Heart right ventricle (tissue), 16 donors: ENCODE measurements at regions not wholly inside any gene's neighbourhood (a gene's known extent, or its start where the extent isn't known, plus 50 kb on each side); places are given as distances from the start of the nearest gene placed in this dataset.

Source experiments
- ATAC-seq, 8 donors: fragments of 200-7000 bp; cut with Tn5 transposase; one replicate each; pipeline ENCODE4 v1.9.1; 2020; ENCODE audit warnings: mild to moderate bottlenecking in 8 of 8, moderate library complexity in 8 of 8, moderate number of reproducible peaks in 1 of 8
- DNase-seq, 2 donors: peaks; one replicate each; pipeline ENCODE4 v3.0.0-alpha.2; 2020
- H3K27ac ChIP-seq, 10 donors: fragments of 200-600 bp; sonication (generic) in 2 of 10; one replicate each; pipeline versions ENCODE4 v1.5.0 to v1.8.0; 2020 to 2022; ENCODE audit warnings: mild to moderate bottlenecking in 3 of 10
- H3K27me3 ChIP-seq, 7 donors: fragments of 200-600 bp; one replicate each; pipeline ENCODE4 v1.8.0; 2021 to 2022; ENCODE audit warnings: mild to moderate bottlenecking in 2 of 7
- H3K36me3 ChIP-seq, 9 donors: fragments of 200-600 bp; sonication (generic) in 1 of 9; one replicate each; pipeline versions ENCODE4 v1.5.0 to v1.8.0; 2020 to 2022; ENCODE audit warnings: mild to moderate bottlenecking in 2 of 9
- H3K4me1 ChIP-seq, 9 donors: fragments of 200-600 bp; sonication (generic) in 1 of 9; one replicate each; pipeline versions ENCODE4 v1.5.0 to v1.8.0; 2020 to 2022; ENCODE audit warnings: mild to moderate bottlenecking in 4 of 9
- H3K4me3 ChIP-seq, 10 donors: fragments of 200-600 bp; sonication (generic) in 2 of 10; one replicate each; pipeline versions ENCODE4 v1.5.0 to v1.8.0; 2020 to 2022; ENCODE audit warnings: mild to moderate bottlenecking in 7 of 10, moderate library complexity in 2 of 10
- H3K9me3 ChIP-seq, 11 donors: fragments of 200-600 bp in 10 of 11; sonication (generic) in 2 of 11; one replicate each; pipeline versions ENCODE4 v1.5.0 to v1.8.0; 2013 to 2022; ENCODE audit warnings: mild to moderate bottlenecking in 2 of 11, control low read depth in 1 of 11, moderate library complexity in 1 of 11
- WGBS, 2 donors: extraction: QIAGEN DNeasy Blood & Tissue Kit; methylation state at CpG; one replicate each; pipeline ENCODE4 v1.1.7; 2013; ENCODE audit warnings: inconsistent platforms in 1 of 2; 5-methylcytosine and 5-hydroxymethylcytosine counted together
- intact Hi-C, 10 donors: fragments of 100-400 bp; cut with DNase I; formaldehyde crosslinking; loops; one replicate each; pipeline versions ENCODE4 v1.11.1 to v1.14.2; 2022
- TF ChIP-seq, protein P1 (sequence below), 9 donors: fragments of 200-600 bp; sonication (generic) in 2 of 9; IDR thresholded peaks; one replicate each; pipeline versions ENCODE4 v1.5.0 to v1.8.0; 2021 to 2022; ENCODE audit warnings: antibody characterized with exemption in 9 of 9, mild to moderate bottlenecking in 5 of 9, moderate library complexity in 1 of 9
- donor health status: Arrhythmogenic right ventricular cardiomyopathy.
- donor health status: ischemic (EF 13 %, LVEDD 7.1; RV severe dilation, severe dysfunction).
- donor health status: healthy with polysubstance abuse.
- donor health status: DM: no; HTN: yes; CAD: no.
- donor health status: DM: no; HTN: no; CAD: no.
- donor health status: ischemic (EF 25% LVEDD 6.9; RV normal size, moderate dysfunction).
- donor health status: ischemic (EF 25% LVEDD 5.7; RV mildly dilated, moderate dysfunction).
- donor health status: healthy.
- donor health status: DM: yes; HTN: yes; CAD: no.
- donor health status: Ischemic cardiomyopathy.
- donor health status: ischemic (EF 35%, LVEDD 5.7; RV mildly dilated, moderate dysfunction).
- donor health status: nonischemic (EF 11% LVEDD 7.7; RV severe dilation, severe dysfunction).
- donor health status: DM: yes; HTN: yes; CAD: no.
- donor health status: PGD.
- donor health status: ischemic (EF 29% LVEDD 5.4; RV normal size, mild dysfunction).
- donor health status: nonischemic (EF 23%, LVEDD 6.1; RV moderate dilation, normal function).

DNA sequence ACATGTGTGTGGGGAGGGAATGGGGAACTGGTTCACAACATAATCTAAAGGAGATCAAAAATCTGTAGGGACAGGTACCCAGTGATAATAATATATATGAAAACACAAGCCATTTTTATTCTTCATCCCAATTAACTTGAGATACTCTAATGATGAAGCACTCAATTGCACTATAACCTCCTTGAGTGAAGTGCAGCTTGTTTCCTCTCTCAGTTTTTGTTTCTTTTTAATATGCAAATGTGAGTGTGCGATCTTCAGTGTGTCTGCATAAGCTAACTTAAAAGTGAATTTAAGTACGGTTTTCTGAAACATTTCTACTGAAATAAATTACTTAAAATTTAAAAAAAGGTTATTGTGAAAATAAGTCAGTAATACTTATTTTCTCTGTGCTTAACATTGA, 623.5 kb downstream of the CDH11 start:
- DNase-seq (no peak), ATAC-seq (no peak)
- Histone ChIP-seq H3K4me3 (no peak overlapping the region), H3K36me3 (no peaks in the 10 kb centered on the region), H3K4me1 (no peaks in the 10 kb centered on the region), H3K27me3 (no peaks in the 10 kb centered on the region), H3K9me3 (no peaks in the 10 kb centered on the region), H3K27ac (no peak overlapping the region)
- WGBS, 2 donors = 88% methylated on average over 2 of the region's 2 CpGs
- TF ChIP-seq, protein P1, sequence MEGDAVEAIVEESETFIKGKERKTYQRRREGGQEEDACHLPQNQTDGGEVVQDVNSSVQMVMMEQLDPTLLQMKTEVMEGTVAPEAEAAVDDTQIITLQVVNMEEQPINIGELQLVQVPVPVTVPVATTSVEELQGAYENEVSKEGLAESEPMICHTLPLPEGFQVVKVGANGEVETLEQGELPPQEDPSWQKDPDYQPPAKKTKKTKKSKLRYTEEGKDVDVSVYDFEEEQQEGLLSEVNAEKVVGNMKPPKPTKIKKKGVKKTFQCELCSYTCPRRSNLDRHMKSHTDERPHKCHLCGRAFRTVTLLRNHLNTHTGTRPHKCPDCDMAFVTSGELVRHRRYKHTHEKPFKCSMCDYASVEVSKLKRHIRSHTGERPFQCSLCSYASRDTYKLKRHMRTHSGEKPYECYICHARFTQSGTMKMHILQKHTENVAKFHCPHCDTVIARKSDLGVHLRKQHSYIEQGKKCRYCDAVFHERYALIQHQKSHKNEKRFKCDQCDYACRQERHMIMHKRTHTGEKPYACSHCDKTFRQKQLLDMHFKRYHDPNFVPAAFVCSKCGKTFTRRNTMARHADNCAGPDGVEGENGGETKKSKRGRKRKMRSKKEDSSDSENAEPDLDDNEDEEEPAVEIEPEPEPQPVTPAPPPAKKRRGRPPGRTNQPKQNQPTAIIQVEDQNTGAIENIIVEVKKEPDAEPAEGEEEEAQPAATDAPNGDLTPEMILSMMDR (IDR thresholded peaks at IDR 0.05) = no peak
- intact Hi-C loops = no loop called here

DNA sequence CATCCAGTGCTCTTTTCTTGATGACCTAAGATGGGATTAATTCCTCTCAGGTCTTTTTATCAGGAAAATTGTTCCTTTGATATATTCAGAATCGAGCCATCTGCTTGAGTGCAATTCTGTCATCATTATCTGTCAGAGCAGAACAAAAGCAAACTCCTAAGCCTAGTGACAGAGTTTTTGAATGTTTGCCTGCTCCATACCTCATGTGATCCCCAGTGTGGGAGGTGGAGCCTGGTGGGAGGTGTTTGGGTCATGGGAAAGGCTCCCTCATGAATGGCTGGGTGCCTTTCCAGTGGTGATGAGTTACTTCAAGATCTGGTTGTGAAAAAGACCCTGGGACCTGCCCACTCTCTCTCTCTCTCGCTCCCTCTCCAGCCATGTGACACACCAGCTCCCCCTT, 628.2 kb downstream of the CDH11 start:
- H3K4me3 ChIP-seq = no peak overlapping the region
- no peaks in the 10 kb centered on the region for H3K36me3 ChIP-seq
- no peaks in the 10 kb centered on the region for H3K27me3 ChIP-seq
- DNase-seq (no peak), ATAC-seq (no peak)
- 50 to 62% methylated on average over 2 of the region's 2 CpGs for WGBS, 2 donors
- TF ChIP-seq, protein P1 (IDR thresholded peaks at IDR 0.05) = no peak
- H3K27ac ChIP-seq = no peak overlapping the region
- no peaks in the 10 kb centered on the region for H3K4me1 ChIP-seq
- H3K9me3 ChIP-seq = no peaks in the 10 kb centered on the region
- intact Hi-C loops = no loop called here

DNA sequence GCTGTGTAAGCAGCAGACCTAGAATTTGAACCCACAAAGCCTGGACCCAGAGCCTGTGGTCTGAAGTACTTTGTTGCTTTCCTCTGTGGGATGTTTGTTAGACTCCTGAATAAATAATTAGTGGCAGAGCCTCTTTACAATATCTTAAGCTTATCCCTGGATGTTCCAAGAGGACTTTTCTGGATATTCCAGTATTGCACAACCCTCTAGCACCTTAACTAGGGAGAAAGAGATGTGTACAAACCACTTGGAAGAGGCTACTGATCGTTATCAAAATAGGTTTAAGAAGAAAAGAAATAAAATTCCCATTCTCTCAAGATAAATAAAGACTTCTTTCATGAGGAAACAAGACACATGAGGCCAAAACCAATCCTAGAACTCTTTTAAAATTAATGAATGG, 632.4 kb downstream of the CDH11 start:
- no peaks in the 10 kb centered on the region for H3K4me1 ChIP-seq
- H3K27ac ChIP-seq = no peak overlapping the region
- H3K36me3 ChIP-seq = no peaks in the 10 kb centered on the region
- no peak for ATAC-seq
- no peaks in the 10 kb centered on the region for H3K9me3 ChIP-seq
- no peak overlapping the region for H3K4me3 ChIP-seq
- TF ChIP-seq, protein P1 (IDR thresholded peaks at IDR 0.05) = no peak
- intact Hi-C loops = no loop called here
- H3K27me3 ChIP-seq = no peaks in the 10 kb centered on the region
- no peak for DNase-seq
- 56 to 57% methylated on average over 1 of the region's 1 CpG for WGBS, 2 donors

DNA sequence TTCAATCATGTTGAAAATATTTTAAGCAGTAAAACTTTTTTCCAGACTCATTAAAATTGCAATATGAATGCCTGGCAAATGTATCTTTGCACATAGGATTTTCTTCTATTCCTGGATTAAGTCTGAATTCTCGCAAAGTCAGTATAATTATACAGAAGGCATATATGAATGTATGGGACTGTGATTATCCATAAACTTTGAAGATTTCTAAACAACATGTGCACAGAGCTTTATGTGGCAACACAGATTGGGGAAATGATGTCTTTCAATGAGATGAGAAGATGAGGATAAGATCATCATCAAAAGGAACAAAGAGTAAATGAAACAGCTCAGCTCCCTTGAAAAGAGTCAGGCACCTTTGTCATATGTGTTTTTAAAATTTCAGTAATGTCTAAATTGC, 635.3 kb downstream of the CDH11 start:
- 97 to 100% methylated on average over 1 of the region's 1 CpG for WGBS, 2 donors
- ATAC-seq = no peak
- TF ChIP-seq, protein P1 (IDR thresholded peaks at IDR 0.05) = no peak

DNA sequence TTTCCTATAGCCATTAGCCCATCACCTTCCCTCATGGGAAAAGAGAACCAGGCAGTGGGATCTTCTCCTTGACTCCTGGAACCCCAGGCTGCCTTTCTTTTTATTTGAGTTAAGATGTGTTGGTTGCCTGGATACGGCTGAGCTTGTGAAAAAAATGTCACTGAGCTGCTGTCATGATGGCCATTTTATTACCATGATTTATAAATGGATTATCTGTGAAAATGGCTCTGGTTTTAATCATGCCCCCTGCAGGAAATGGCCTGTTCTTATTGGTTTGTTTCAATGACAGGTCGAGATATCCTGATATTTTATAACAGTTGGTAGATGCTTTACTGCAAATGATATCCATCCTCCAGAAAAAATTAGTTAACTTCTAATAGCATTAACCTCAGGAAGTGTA, 640.4 kb downstream of the CDH11 start:
- no peak for DNase-seq
- Histone ChIP-seq H3K4me3 (no peak overlapping the region), H3K36me3 (no peaks in the 10 kb centered on the region), H3K27me3 (no peaks in the 10 kb centered on the region), H3K9me3 (no peaks in the 10 kb centered on the region), H3K27ac (no peak overlapping the region), H3K4me1 (peaks cover 0 to 18% (median 7%) of the 10 kb centered on the region in 9 donors)
- no peak for ATAC-seq
- TF ChIP-seq, protein P1 (IDR thresholded peaks at IDR 0.05) = no peak
- intact Hi-C loops = no loop called here
- 86 to 88% methylated on average over 2 of the region's 2 CpGs for WGBS, 2 donors

More for the DNA sequence above, 635.3 kb downstream of the CDH11 start:
- no peaks in the 10 kb centered on the region for H3K4me1 ChIP-seq
- intact Hi-C loops = no loop called here
- no peaks in the 10 kb centered on the region for H3K9me3 ChIP-seq
- no peaks in the 10 kb centered on the region for H3K36me3 ChIP-seq
- H3K27ac ChIP-seq = no peak overlapping the region
- DNase-seq = no peak
- no peaks in the 10 kb centered on the region for H3K27me3 ChIP-seq
- no peak overlapping the region for H3K4me3 ChIP-seq
